ENCODE measurements at regions not wholly inside any gene's neighbourhood (a gene's known extent, or its start where the extent isn't known, plus 50 kb on each side); places are given as distances from the start of the nearest gene placed in this dataset.

DNA sequence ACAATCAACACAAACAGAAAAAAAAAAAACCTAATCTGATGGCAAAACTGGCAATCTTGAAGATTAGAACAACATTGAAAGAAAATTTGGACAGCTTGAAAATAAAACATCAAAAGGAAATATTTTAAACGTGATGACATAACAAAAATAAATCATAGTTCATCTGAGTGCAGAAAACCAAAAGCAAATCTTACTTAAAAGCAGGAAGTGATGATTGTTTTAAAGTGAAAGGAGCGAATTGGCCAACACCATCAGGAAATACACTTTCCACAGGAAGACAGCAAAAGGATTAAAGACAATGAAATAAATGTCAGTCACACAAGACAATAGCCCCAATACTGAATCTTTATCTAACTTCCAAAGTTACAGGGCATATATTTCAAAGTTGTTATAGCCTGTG lies 696.5 kb upstream of the CHORDC1 start:
- Mint-ChIP-seq H3K4me1 (ENCODE audit: low read depth) (peaks cover 3% of the 10 kb centered on the region), H3K9me3 (ENCODE audit: low read depth) (no peaks in the 10 kb centered on the region), H3K36me3 (ENCODE audit: low read depth) (no peaks in the 10 kb centered on the region), H3K27me3 (ENCODE audit: low read depth) (no peaks in the 10 kb centered on the region), H3K27ac (ENCODE audit: unreplicated experiment) (no peak overlapping the region), H3K4me3 (ENCODE audit: unreplicated experiment) (no peak overlapping the region)
- TF ChIP-seq CTCF (IDR thresholded peaks at IDR 0.05) = no peak
- no peak for DNase-seq (ENCODE audit: low spot score)

GRCh38 chr11:90916706-90917105 lies 693.9 kb upstream of the CHORDC1 start:
- Mint-ChIP-seq H3K4me1 (ENCODE audit: low read depth) (peaks cover 21% of the 10 kb centered on the region), H3K27ac (ENCODE audit: unreplicated experiment) (no peak overlapping the region), H3K4me3 (ENCODE audit: unreplicated experiment) (no peak overlapping the region), H3K36me3 (ENCODE audit: low read depth) (no peaks in the 10 kb centered on the region), H3K9me3 (ENCODE audit: low read depth) (no peaks in the 10 kb centered on the region), H3K27me3 (ENCODE audit: low read depth) (no peaks in the 10 kb centered on the region)
- TF ChIP-seq CTCF (IDR thresholded peaks at IDR 0.05) = no peak
- DNase-seq (ENCODE audit: low spot score) = no peak

DNA sequence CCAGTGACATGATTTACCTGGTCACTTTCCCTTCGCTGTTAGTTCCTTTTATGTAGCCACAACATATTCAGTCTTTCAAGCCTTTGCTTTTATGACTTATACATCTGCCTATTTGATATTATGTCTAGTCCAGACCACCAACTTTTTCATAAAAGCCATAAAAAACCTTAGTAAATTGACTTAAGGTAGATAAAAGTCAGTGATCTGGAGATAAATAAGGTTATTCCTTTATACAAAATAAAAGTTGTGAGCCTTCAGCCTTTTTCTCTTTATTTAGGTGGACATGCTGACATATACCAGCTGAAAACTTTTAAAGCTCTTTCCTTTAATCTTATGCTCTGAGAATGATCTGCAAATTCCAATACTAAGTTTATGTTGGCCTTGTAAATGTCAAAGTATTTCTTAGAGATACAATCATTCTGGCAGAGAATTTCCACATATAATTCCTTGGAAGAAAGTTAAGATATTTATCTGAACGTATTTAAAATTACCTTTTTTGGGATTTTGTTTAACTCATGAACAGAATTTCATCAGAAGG lies 690.4 kb upstream of the CHORDC1 start:
- no peak overlapping the region for H3K4me3 Mint-ChIP-seq (ENCODE audit: unreplicated experiment)
- TF ChIP-seq CTCF (IDR thresholded peaks at IDR 0.05) = no peak
- no peaks in the 10 kb centered on the region for H3K9me3 Mint-ChIP-seq (ENCODE audit: low read depth)
- H3K36me3 Mint-ChIP-seq (ENCODE audit: low read depth) = no peaks in the 10 kb centered on the region
- H3K27ac Mint-ChIP-seq (ENCODE audit: unreplicated experiment) = no peak overlapping the region
- H3K27me3 Mint-ChIP-seq (ENCODE audit: low read depth) = no peaks in the 10 kb centered on the region
- peaks cover 21% of the 10 kb centered on the region for H3K4me1 Mint-ChIP-seq (ENCODE audit: low read depth)
- no peak for DNase-seq (ENCODE audit: low spot score)

- no peak overlapping the region for H3K4me3 Mint-ChIP-seq (ENCODE audit: unreplicated experiment)
- no peak for DNase-seq (ENCODE audit: low spot score)
- H3K9me3 Mint-ChIP-seq (ENCODE audit: low read depth) = no peaks in the 10 kb centered on the region
- H3K27me3 Mint-ChIP-seq (ENCODE audit: low read depth) = no peaks in the 10 kb centered on the region
- H3K27ac Mint-ChIP-seq (ENCODE audit: unreplicated experiment) = no peak overlapping the region
- H3K4me1 Mint-ChIP-seq (ENCODE audit: low read depth) = peaks cover 21% of the 10 kb centered on the region
- TF ChIP-seq CTCF (IDR thresholded peaks at IDR 0.05) = no peak
- H3K36me3 Mint-ChIP-seq (ENCODE audit: low read depth) = no peaks in the 10 kb centered on the region
These were observed 689.8 kb upstream of the CHORDC1 start for GRCh38 chr11:90912631-90913030.

DNA sequence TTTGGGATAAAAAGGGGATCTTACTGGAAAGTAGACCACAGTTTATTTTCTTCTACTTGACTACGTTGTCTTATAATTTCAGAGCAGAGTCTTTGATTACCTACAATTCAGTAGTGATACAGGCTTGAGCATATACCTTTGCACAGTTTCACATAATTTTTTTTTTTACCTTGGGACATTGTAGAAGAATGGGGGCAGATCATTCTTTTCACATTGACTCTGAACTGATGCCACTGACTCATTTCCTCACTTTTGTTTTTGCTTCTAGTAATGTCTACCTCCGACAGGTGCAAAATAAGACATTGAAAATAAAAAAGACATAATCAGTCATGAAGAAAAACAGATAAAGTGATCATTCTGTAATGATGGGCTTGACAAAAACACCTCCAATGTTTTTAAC lies 688.3 kb upstream of the CHORDC1 start:
- H3K27me3 Mint-ChIP-seq (ENCODE audit: low read depth) = peaks cover 7% of the 10 kb centered on the region
- H3K9me3 Mint-ChIP-seq (ENCODE audit: low read depth) = no peaks in the 10 kb centered on the region
- no peaks in the 10 kb centered on the region for H3K36me3 Mint-ChIP-seq (ENCODE audit: low read depth)
- H3K27ac Mint-ChIP-seq (ENCODE audit: unreplicated experiment) = no peak overlapping the region
- no peak for DNase-seq (ENCODE audit: low spot score)
- no peak for TF ChIP-seq CTCF (IDR thresholded peaks at IDR 0.05)
- peaks cover 21% of the 10 kb centered on the region for H3K4me1 Mint-ChIP-seq (ENCODE audit: low read depth)
- H3K4me3 Mint-ChIP-seq (ENCODE audit: unreplicated experiment) = no peak overlapping the region

All from chondrocyte (in vitro differentiated cells).